Stimulated activated CD4-positive, alpha-beta T cell treated with anti-CD3 and anti-CD28 coated beads, Interleukin-4, amount 100 ng/mL, for 4 hours (primary cell): ENCODE measurements at regions not wholly inside any gene's neighbourhood (a gene's known extent, or its start where the extent isn't known, plus 50 kb on each side); places are given as distances from the start of the nearest gene placed in this dataset.
"Not testable (repeated sequence)": the region's sequence is repeated elsewhere in the genome, so short reads cannot be mapped to it uniquely, and the experiment has no call there.

Source experiments
- DNase-seq, 2 experiments: peaks; one replicate each; pipeline ENCODE4 v3.0.0-alpha.2; 2020

- DNase-seq = no peak
Observed at GRCh38 chrX:101823236-101823635, 108.6 kb downstream of the ZMAT1 start.

GRCh38 chrX:101817739-101818138, 114.1 kb downstream of the ZMAT1 start:
- not testable (repeated sequence) for DNase-seq

DNA sequence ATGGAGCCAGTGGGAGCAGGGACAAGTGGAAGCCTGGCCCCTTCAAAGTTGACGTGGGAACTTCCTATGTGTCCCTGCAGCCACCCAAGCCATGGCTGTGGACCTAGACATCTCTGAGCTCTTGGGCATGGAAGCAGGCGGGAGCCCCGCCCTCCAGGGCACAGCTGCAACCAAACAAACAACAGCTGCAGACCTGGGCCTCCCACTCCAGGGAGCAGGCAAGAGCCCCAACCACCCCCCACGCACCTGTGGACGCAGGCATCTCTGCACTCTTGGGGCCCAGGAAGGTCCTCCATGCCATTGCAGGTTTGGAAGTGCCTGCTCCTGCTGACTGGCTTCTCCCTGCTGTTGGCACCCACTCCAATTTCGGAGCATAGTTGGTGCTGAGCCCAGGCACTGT, 118.6 kb downstream of the ZMAT1 start:
- DNase-seq = no peak

DNA sequence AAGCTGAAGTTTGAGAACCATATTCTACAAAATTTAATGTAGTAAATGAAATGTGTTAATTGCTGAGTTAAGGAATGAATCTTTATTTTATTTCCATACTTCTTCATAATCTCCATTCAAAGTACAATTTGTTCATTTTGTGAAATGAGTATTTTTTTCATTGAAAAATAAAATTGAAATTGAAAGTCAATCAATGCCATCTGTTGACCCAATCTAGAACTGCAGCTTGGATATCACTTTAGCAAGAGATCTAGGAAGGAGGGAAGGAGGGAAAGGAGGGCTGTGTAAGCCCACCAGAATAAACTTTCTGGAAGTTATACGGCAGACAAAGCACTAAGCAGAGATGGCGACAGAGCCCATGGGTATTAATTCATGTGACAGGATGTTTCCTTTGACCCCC, 128.4 kb downstream of the ZMAT1 start:
- DNase-seq = no peak

DNA sequence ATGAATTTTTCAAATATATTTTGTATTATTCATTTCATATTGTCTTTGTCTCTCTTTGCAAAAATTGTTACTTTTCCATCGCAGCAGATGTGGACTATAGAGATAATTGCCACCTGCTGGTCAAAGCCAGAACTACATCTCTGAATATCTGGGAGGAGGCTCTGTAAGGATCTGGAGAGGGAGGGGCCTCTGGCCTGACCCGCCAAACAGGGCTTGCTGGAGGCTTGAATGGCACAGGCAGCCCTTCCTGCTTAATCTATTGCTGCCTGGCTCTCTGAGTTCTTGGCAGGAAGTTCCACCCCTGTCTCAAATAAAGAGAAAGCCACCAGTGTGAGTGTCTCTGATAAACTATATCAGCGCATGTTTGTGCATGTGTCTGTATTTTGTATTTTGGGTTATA, 132.4 kb downstream of the ZMAT1 start:
- DNase-seq = peak; percentile 52 to 63

- no peak for DNase-seq
Observed at GRCh38 chrX:101787934-101788333, 128.3 kb upstream of the ARMCX2 start.

DNA sequence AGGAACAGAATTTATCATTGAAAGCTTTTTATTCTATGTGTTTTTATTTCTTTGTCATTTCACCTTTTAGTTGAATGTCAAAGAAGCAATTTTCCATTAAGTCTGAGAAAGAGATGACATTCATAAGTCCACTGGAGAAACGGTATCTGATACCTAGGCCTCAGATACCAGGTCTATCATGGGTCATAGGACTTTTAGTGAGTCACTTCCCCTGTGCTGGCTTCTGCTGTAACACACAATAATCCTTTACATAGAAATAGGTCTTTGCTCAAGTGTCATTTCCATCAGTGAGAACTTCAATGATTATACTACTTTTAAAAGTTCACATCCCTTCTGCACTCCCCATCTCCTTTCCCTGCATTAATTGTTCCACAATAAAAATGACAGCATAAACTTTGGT, 125.5 kb upstream of the ARMCX2 start:
- DNase-seq = no peak

DNA sequence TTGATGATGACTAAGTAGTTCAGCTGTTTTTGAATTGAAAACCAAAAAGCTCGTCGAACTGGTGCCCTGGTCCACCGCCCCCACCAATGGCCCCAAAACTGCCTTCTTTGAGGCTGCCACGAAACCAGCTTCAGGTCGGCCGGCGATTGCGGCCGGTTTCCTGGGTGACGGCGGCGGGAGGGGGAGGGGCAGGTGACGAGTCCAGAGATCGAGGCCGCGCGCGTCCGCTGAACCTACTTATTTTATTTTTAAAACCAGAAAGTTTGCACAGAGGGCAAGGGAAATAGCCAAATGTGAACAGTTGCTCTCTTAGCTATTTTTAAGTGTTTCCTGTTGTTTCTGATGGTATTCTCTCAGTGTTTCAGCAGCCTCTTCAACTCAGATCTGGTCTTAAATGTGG, 120.8 kb upstream of the ARMCX2 start:
- DNase-seq = not testable (repeated sequence)

GRCh38 chrX:101774340-101774739, 114.7 kb upstream of the ARMCX2 start:
- no peak for DNase-seq

- DNase-seq = no peak
Observed at GRCh38 chrX:101764538-101764937, 104.9 kb upstream of the ARMCX2 start.

DNA sequence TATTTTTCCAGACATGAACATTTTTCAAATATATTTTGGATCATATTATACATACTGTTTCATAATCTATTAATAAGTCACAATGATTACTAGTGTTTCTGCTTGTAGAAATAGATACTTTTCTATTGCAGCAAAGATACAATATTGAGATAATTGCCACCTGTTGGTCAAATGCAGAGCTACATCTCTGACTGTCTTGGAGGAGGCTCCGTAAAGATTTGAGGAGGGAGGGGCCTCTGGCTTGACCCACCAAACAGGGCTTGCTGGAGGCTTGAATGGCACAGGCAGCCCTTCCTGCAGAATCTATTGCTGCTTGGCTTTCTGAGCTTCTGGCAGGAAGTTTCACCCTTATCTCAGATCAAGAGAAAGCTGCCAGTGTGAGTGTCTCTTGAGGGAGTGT, 99.3 kb upstream of the ARMCX2 start:
- peak; percentile 2 for DNase-seq

DNA sequence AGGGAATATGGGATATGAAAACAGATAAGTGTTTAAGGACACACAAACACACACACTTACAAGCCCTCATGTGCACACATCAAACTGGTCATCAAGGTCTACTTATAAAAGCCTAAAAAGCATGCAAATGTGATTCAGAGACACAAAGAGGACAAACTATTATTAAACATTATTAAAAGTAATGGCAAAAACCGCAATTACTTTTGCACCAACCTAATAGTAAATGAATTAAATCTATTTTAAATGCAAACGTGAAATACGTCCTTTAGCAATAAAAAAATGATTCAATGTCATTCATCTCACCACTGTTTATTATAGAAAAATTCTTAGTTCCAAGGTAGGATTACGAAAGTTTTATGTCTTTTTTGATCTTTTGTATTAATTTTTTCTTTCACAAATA, 91.1 kb upstream of the ARMCX2 start:
- DNase-seq = no peak

GRCh38 chrX:101749436-101749835, 89.8 kb upstream of the ARMCX2 start:
- DNase-seq = no peak

DNA sequence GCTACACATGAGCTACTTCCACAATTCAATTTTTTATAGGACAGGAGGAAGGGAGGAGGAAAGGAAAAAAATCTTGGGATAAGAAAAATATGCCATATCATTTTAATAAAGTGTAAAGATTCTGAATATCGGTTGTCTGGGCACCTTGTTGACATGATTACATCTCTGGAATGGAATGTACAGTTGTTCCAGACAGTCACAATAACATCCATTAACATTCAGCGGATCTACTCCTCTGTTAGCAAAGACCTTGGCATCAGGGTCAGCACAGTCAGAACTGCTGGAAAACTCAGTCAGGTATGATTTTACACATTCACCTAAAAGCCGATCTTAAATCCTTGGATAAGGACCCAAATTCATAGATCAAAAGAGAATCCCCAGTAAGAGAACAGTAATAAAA, 85.4 kb upstream of the ARMCX2 start:
- no peak for DNase-seq

DNA sequence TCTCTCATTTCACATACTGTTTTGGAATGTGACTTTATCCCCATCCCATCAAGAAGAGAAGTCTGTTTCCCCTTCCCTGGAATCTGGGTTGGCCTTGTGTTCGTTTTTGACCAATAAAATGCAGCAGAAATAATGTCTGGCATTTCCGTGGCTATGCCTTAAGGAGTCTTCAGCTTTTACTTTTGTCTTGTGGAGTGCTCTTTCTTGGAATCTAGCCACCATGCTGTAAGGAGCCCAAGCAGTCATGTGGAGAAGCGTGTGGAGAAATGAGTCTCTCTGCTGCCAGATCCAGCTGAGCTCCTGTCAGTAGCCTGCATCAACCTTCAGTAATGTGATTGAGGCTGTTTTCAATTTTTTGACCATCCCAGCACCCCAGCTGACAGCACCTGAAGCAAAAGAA, 84.4 kb upstream of the ARMCX2 start:
- no peak for DNase-seq

DNA sequence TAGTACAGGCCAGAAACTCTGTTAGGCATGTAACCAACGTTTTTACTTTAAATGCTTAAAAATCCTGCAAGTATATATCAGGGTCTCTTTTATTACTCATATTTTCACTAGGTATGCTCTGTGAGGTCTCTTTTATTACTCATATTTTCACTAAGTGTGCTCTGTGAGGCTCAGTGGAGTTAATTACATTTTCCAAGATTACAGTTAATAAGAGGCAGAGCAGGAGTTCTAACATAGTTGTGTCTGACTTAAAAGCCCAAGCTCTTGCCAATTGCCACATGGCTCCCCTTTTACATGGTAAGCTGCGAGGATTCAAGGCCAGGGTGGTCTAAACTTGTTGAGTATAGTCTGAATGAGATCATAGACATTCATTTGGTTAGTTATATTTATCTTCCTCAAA, 81.0 kb upstream of the ARMCX2 start:
- no peak for DNase-seq

DNA sequence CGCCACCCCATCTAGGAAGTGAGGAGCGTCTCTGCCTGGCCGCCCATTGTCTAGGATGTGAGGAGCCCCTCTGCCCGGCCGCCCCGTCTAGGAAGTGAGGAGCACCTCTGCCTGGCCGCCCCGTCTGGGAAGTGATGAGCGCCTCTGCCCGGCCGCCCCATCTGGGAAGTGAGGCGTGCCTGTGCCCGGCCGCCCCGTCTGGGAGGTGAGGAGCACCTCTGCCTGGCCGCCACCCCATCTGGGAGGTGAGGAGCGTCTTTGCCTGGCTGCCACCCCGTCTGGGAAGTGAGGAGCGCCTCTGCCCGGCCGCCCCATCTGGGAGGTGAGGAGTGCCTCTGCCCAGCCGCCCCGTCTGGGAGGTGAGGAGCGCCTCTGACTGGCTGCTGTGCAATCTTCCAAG, 79.2 kb upstream of the ARMCX2 start:
- not testable (repeated sequence) for DNase-seq

DNA sequence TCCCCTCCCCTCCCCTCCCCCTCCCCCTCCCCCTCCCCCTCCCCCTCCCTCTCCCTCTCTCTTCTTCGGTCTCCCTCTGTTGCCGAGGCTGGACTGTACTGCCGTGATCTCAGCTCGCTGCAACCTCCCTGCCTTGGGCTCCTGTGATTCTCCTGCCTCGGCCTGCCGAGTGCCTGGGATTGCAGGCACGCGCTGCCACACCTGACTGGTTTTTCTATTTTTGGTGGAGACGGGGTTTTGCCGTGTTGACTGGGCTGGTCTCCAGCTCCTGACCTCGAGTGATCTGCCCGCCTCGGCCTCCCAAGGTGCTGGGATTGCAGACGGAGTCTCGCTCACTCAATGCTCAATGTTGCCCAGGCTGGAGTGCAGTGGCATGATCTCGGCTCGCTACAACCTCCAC, 78.8 kb upstream of the ARMCX2 start:
- not testable (repeated sequence) for DNase-seq

DNA sequence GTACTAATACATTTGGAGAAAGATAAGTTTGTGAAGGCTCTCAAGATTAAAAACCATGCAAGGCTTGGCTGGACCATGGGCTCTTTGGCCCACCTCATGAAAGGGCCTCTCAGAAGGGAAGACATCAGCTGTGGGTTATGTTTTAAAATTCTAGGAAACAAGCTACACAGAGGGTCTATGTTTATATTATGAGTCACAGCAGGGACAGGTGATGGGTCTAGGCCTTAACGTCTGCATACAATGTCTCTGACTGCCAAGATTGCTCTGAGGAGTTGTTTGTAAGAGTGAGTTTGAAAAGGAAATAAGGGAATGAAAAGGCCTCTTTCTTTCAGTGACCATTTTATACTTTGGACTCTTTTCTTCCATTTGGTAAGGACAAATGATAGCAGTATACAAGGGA, 77.0 kb upstream of the ARMCX2 start:
- no peak for DNase-seq

GRCh38 chrX:101732870-101733269, 73.2 kb upstream of the ARMCX2 start:
- DNase-seq = no peak

DNA sequence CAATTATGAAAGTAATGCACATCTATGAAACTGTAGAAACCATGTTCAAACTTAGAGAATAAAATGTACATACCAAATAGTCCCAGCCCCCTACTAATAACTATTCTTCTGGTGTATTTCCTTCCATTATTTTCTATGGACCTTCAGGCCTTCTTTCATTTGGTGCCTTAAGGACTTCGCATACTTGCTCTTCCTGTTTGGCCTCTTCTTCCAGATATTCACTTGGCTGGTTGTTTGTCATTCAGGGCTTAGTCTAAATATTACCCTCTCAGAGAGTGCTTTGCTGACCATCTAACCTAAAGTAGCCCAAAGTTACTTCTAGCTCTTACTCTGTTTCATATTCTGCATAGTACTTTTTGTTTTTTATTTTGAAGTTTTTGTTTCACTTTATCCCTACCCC, 70.3 kb upstream of the ARMCX2 start:
- DNase-seq = no peak
